ENCODE measurements at regions not wholly inside any gene's neighbourhood (a gene's known extent, or its start where the extent isn't known, plus 50 kb on each side); places are given as distances from the start of the nearest gene placed in this dataset.

DNA sequence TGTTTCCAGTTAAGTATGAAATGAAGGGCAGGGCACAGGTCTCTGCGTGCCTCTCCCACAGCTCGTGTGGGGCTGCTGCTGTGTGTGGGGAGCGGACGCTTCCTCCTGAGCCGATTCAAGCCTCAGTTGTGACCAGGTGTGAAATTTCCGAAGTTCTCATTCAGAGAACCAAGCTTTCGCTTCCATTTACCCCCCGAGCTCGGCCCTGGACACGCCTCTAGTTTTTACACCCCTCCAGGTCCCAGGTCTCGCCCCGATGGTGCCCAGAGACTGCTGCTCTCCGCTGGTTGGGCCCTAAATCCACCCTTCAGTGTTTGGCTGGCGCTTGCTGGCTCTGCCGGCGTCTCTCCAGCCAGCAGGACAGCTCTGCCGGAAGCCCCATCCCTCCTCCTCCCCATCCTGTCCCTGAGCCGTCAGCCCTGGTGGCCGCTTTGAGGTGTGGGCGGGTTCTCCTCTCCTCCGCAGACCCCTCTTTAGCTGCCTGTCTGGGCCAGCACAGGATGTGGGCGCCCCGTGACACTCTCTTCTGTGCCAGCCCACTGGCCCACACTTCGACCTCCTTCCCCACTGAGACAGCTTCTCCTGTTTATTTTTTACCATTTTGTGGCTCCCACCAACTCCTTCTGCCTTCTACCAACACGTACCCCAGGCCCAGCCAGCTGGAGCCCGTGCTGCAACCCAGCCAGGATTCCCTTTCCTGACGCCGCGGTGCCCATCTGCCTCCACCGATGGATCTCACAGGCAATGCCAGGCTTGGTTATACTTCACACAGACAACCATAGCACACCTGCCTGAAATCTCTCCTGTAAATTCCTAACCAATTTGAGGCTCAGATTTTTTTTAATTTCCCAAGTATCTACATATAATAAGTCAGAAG is 142.8 kb downstream of the DLL1 start:
- TF ChIP-seq, protein P1, sequence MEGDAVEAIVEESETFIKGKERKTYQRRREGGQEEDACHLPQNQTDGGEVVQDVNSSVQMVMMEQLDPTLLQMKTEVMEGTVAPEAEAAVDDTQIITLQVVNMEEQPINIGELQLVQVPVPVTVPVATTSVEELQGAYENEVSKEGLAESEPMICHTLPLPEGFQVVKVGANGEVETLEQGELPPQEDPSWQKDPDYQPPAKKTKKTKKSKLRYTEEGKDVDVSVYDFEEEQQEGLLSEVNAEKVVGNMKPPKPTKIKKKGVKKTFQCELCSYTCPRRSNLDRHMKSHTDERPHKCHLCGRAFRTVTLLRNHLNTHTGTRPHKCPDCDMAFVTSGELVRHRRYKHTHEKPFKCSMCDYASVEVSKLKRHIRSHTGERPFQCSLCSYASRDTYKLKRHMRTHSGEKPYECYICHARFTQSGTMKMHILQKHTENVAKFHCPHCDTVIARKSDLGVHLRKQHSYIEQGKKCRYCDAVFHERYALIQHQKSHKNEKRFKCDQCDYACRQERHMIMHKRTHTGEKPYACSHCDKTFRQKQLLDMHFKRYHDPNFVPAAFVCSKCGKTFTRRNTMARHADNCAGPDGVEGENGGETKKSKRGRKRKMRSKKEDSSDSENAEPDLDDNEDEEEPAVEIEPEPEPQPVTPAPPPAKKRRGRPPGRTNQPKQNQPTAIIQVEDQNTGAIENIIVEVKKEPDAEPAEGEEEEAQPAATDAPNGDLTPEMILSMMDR (IDR thresholded peaks at IDR 0.05; ENCODE audit: borderline replicate concordance, extremely low read depth, low read length, poor library complexity, severe bottlenecking): no peak
- no peak for TF ChIP-seq EZH2 (IDR thresholded peaks at IDR 0.05; ENCODE audit: borderline replicate concordance, low read depth, low read length, severe bottlenecking)

All from DND-41 (cell line).